GM23338 (cell line): ENCODE measurements at regions not wholly inside any gene's neighbourhood (a gene's known extent, or its start where the extent isn't known, plus 50 kb on each side); places are given as distances from the start of the nearest gene placed in this dataset.

Source experiments
- ATAC-seq: fragments of 200-7000 bp; cut with Tn5 transposase; 3 replicates; pipeline ENCODE4 v1.9.1; 2020
- DNase-seq: peaks from one replicate; pipeline ENCODE4 v3.0.0-alpha.2; 2015; ENCODE audit warnings: low spot score
- H2AFZ ChIP-seq: fragments of 200-600 bp; sonication (generic); 2 replicates; pipeline ENCODE4 v1.8.0; 2016; ENCODE audit warnings: antibody characterized with exemption, mild to moderate bottlenecking, moderate library complexity
- H3F3A ChIP-seq: fragments of 200-600 bp; sonication (generic); replicated peaks from 2 replicates; pipeline ENCODE4 v1.8.0; 2017; ENCODE audit warnings: antibody characterized with exemption, mixed run types, low read depth
- H3K27ac ChIP-seq: fragments of 200-600 bp; sonication (generic); 2 replicates; pipeline ENCODE4 v1.6.1; 2016; ENCODE audit warnings: low read depth
- H3K27me3 ChIP-seq: fragments of 200-600 bp; sonication (generic); 2 replicates; pipeline ENCODE4 v1.8.0; 2016; ENCODE audit warnings: mild to moderate bottlenecking, mixed run types, moderate library complexity; ENCODE audit not compliant: insufficient read depth
- H3K36me3 ChIP-seq: fragments of 200-600 bp; sonication (generic); 2 replicates; pipeline ENCODE4 v1.8.0; 2016; ENCODE audit warnings: mild to moderate bottlenecking; ENCODE audit not compliant: insufficient read depth
- H3K4me1 ChIP-seq: fragments of 200-600 bp; sonication (generic); 2 replicates; pipeline ENCODE4 v1.8.0; 2016; ENCODE audit warnings: mild to moderate bottlenecking, moderate library complexity; ENCODE audit not compliant: insufficient read depth
- H3K4me2 ChIP-seq: fragments of 200-600 bp; sonication (generic); 2 replicates; pipeline ENCODE4 v1.7.1; 2017; ENCODE audit warnings: mixed run types
- H3K4me3 ChIP-seq: fragments of 200-600 bp; sonication (generic); 2 replicates; pipeline ENCODE4 v1.6.1; 2016; ENCODE audit warnings: mixed run types
- H3K79me2 ChIP-seq: fragments of 200-600 bp; sonication (generic); replicated peaks from 2 replicates; pipeline ENCODE4 v1.8.0; 2017; ENCODE audit warnings: mild to moderate bottlenecking; ENCODE audit not compliant: insufficient read depth
- H3K9me2 ChIP-seq: fragments of 200-600 bp; sonication (generic); 2 replicates; pipeline ENCODE4 v1.8.0; 2017; ENCODE audit not compliant: insufficient read depth
- H4K20me1 ChIP-seq: fragments of 200-600 bp; sonication (generic); replicated peaks from 2 replicates; pipeline ENCODE4 v1.8.0; 2017; ENCODE audit warnings: mild to moderate bottlenecking; ENCODE audit not compliant: insufficient read depth
- H3K27ac Mint-ChIP-seq: 2 replicates; pipeline ENCODE4 v1.8.0; 2020; ENCODE audit warnings: inconsistent platforms, mild to moderate bottlenecking, moderate library complexity, mixed read lengths
- H3K27me3 Mint-ChIP-seq: 3 replicates; pipeline ENCODE4 v1.8.0; 2022; ENCODE audit warnings: low read depth, mild to moderate bottlenecking, moderate library complexity, mixed read lengths, inconsistent platforms; ENCODE audit not compliant: insufficient read depth, poor library complexity
- H3K36me3 Mint-ChIP-seq: 3 replicates; pipeline ENCODE4 v1.8.0; 2021; ENCODE audit warnings: low read depth, mild to moderate bottlenecking, inconsistent platforms, moderate library complexity, mixed read lengths
- H3K4me1 Mint-ChIP-seq: 3 replicates; pipeline ENCODE4 v1.8.0; 2020; ENCODE audit warnings: mild to moderate bottlenecking, inconsistent platforms, mixed read lengths
- H3K4me3 Mint-ChIP-seq: 3 replicates; pipeline ENCODE4 v1.8.0; 2021; ENCODE audit warnings: moderate library complexity, mild to moderate bottlenecking, inconsistent platforms, mixed read lengths
- H3K9me3 Mint-ChIP-seq: 3 replicates; pipeline ENCODE4 v1.8.0; 2020; ENCODE audit warnings: moderate library complexity, mild to moderate bottlenecking, inconsistent platforms, mixed read lengths
- CREB1 ChIP-seq: fragments of 250-450 bp; sonication (Bioruptor Pico); IDR thresholded peaks from 2 replicates; pipeline ENCODE4 v1.5.0; 2020; ENCODE audit warnings: low read depth, mild to moderate bottlenecking, moderate library complexity
- EZH2 ChIP-seq: fragments of 200-600 bp; sonication (generic); IDR thresholded peaks from one replicate; pipeline ENCODE4 v1.8.0; 2017; ENCODE audit warnings: antibody characterized with exemption, mild to moderate bottlenecking, low read depth; ENCODE audit not compliant: unreplicated experiment
- EZH2phosphoT487 ChIP-seq: fragments of 200-600 bp; sonication (generic); IDR thresholded peaks from one replicate; pipeline ENCODE4 v1.8.1; 2018; ENCODE audit warnings: antibody characterized with exemption; ENCODE audit not compliant: unreplicated experiment
- JUNB ChIP-seq: IDR thresholded peaks from one replicate; pipeline ENCODE4 v1.6.1; 2016; ENCODE audit warnings: antibody characterized with exemption; ENCODE audit not compliant: unreplicated experiment
- POLR2AphosphoS5 ChIP-seq: IDR thresholded peaks from 2 replicates; pipeline ENCODE4 v1.6.1; 2016; ENCODE audit warnings: antibody characterized with exemption, low read depth
- STAT1 ChIP-seq: IDR thresholded peaks from one replicate; pipeline ENCODE4 v1.6.1; 2016; ENCODE audit warnings: antibody characterized with exemption; ENCODE audit not compliant: unreplicated experiment
- TF ChIP-seq, protein P1 (sequence below): fragments of 250-450 bp; sonication (Bioruptor Pico); IDR thresholded peaks from 2 replicates; pipeline ENCODE4 v1.5.0; 2020; ENCODE audit warnings: mild to moderate bottlenecking, moderate library complexity

DNA sequence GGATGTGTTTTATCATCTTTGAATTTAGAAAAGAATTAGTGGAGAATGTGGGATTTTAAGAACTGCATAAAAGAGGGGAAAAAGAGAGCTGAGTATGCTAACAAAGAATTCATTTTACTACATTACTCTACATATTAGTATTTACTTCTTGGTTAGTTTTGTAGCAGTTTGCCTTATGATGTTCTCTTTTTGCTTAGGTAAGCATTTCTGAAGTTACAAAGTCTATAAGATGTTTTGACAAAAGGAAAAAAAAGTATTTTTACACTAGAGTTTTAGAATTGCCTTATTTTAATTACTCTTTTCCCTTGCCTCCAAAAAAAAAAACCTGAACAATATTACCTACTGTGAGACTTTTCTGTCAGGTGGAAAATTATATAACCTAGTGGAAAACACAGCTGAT lies 739.5 kb upstream of the SLC39A10 start:
- Histone ChIP-seq H3K4me1 (no peaks in the 10 kb centered on the region), H3K36me3 (no peaks in the 10 kb centered on the region), H2AFZ (no peak overlapping the region), H3K27me3 (no peaks in the 10 kb centered on the region), H3K4me3 (no peak overlapping the region), H3K9me2 (no peaks in the 10 kb centered on the region), H3K4me2 (no peak overlapping the region), H3K27ac (no peak overlapping the region), H4K20me1 (no peaks in the 10 kb centered on the region), H3F3A (no peaks in the 10 kb centered on the region), H3K79me2 (no peaks in the 10 kb centered on the region)
- no peaks in the 10 kb centered on the region for H3K4me1 Mint-ChIP-seq
- no peaks in the 10 kb centered on the region for H3K27me3 Mint-ChIP-seq
- DNase-seq (no peak), ATAC-seq (no peak)
- no peak overlapping the region for H3K27ac Mint-ChIP-seq
- H3K36me3 Mint-ChIP-seq: no peaks in the 10 kb centered on the region
- TF ChIP-seq CREB1 (CRISPR knock-in tag) (no peak), EZH2phosphoT487 (no peak), EZH2 (no peak), STAT1 (no peak)
- no peaks in the 10 kb centered on the region for H3K9me3 Mint-ChIP-seq
- H3K4me3 Mint-ChIP-seq: no peak overlapping the region

DNA sequence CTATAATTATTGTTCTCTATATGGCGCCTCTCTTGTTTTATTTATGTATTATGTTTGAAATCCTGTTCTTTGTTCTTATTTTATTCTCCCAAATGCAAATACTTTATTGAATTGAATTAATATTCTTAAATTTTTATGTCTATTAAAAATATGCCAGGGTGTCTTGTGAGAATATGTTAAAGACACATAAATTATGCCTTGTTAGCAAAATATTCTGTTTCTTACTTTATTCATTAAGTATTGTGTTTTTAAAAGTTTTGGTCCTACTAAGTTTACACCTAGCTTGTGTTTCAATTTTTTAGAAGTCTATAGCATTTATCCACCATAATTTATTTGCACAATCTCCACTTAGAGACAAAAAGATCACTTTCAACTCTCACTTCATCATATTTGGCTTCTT lies 741.5 kb upstream of the SLC39A10 start:
- Histone ChIP-seq H3K79me2 (no peaks in the 10 kb centered on the region), H3K36me3 (no peaks in the 10 kb centered on the region), H3F3A (no peaks in the 10 kb centered on the region), H2AFZ (no peak overlapping the region), H3K4me3 (no peak overlapping the region), H4K20me1 (no peaks in the 10 kb centered on the region), H3K4me1 (no peaks in the 10 kb centered on the region), H3K27ac (no peak overlapping the region), H3K27me3 (no peaks in the 10 kb centered on the region), H3K4me2 (no peak overlapping the region), H3K9me2 (no peaks in the 10 kb centered on the region)
- TF ChIP-seq EZH2: no peak
- no peak for TF ChIP-seq STAT1
- TF ChIP-seq, protein P1, sequence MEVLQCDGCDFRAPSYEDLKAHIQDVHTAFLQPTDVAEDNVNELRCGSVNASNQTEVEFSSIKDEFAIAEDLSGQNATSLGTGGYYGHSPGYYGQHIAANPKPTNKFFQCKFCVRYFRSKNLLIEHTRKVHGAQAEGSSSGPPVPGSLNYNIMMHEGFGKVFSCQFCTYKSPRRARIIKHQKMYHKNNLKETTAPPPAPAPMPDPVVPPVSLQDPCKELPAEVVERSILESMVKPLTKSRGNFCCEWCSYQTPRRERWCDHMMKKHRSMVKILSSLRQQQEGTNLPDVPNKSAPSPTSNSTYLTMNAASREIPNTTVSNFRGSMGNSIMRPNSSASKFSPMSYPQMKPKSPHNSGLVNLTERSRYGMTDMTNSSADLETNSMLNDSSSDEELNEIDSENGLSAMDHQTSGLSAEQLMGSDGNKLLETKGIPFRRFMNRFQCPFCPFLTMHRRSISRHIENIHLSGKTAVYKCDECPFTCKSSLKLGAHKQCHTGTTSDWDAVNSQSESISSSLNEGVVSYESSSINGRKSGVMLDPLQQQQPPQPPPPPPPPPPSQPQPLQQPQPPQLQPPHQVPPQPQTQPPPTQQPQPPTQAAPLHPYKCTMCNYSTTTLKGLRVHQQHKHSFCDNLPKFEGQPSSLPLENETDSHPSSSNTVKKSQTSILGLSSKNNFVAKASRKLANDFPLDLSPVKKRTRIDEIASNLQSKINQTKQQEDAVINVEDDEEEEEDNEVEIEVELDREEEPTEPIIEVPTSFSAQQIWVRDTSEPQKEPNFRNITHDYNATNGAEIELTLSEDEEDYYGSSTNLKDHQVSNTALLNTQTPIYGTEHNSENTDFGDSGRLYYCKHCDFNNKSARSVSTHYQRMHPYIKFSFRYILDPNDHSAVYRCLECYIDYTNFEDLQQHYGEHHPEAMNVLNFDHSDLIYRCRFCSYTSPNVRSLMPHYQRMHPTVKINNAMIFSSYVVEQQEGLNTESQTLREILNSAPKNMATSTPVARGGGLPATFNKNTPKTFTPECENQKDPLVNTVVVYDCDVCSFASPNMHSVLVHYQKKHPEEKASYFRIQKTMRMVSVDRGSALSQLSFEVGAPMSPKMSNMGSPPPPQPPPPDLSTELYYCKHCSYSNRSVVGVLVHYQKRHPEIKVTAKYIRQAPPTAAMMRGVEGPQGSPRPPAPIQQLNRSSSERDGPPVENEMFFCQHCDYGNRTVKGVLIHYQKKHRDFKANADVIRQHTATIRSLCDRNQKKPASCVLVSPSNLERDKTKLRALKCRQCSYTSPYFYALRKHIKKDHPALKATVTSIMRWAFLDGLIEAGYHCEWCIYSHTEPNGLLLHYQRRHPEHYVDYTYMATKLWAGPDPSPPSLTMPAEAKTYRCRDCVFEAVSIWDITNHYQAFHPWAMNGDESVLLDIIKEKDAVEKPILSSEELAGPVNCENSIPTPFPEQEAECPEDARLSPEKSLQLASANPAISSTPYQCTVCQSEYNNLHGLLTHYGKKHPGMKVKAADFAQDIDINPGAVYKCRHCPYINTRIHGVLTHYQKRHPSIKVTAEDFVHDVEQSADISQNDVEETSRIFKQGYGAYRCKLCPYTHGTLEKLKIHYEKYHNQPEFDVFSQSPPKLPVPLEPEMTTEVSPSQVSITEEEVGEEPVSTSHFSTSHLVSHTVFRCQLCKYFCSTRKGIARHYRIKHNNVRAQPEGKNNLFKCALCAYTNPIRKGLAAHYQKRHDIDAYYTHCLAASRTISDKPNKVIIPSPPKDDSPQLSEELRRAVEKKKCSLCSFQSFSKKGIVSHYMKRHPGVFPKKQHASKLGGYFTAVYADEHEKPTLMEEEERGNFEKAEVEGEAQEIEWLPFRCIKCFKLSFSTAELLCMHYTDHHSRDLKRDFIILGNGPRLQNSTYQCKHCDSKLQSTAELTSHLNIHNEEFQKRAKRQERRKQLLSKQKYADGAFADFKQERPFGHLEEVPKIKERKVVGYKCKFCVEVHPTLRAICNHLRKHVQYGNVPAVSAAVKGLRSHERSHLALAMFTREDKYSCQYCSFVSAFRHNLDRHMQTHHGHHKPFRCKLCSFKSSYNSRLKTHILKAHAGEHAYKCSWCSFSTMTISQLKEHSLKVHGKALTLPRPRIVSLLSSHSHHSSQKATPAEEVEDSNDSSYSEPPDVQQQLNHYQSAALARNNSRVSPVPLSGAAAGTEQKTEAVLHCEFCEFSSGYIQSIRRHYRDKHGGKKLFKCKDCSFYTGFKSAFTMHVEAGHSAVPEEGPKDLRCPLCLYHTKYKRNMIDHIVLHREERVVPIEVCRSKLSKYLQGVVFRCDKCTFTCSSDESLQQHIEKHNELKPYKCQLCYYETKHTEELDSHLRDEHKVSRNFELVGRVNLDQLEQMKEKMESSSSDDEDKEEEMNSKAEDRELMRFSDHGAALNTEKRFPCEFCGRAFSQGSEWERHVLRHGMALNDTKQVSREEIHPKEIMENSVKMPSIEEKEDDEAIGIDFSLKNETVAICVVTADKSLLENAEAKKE (CRISPR knock-in tag): no peak
- TF ChIP-seq POLR2AphosphoS5: no peak
- TF ChIP-seq JUNB: no peak
- H3K4me1 Mint-ChIP-seq: no peaks in the 10 kb centered on the region
- no peaks in the 10 kb centered on the region for H3K9me3 Mint-ChIP-seq
- no peaks in the 10 kb centered on the region for H3K27me3 Mint-ChIP-seq
- no peak overlapping the region for H3K4me3 Mint-ChIP-seq
- H3K36me3 Mint-ChIP-seq: no peaks in the 10 kb centered on the region
- DNase-seq (no peak), ATAC-seq (no peak)
- no peak overlapping the region for H3K27ac Mint-ChIP-seq
